A549 (cell line): ENCODE measurements at regions not wholly inside any gene's neighbourhood (a gene's known extent, or its start where the extent isn't known, plus 50 kb on each side); places are given as distances from the start of the nearest gene placed in this dataset.

Source experiments
- CTCF ChIP-seq: fragments of >200 bp; sonication (Bioruptor Twin); formaldehyde crosslinking; IDR thresholded peaks from 3 replicates; pipeline ENCODE4 v1.5.1; 2016
- FOSL2 ChIP-seq, 2 experiments: fragments of 450-650 bp in 1 of 2; fragments of >200 bp in 1 of 2; sonication (Bioruptor Twin) in 1 of 2; formaldehyde crosslinking; IDR thresholded peaks; 2 replicates each; pipeline versions ENCODE4 v1.5.0 to v1.6.1; 2016 to 2020; ENCODE audit warnings: mild to moderate bottlenecking in 1 of 2, moderate library complexity in 1 of 2
- MAX ChIP-seq: IDR thresholded peaks from 2 replicates; pipeline ENCODE4 v1.6.1; 2012
- NR3C1 ChIP-seq: fragments of >200 bp; sonication (Bioruptor Twin); formaldehyde crosslinking; IDR thresholded peaks from 3 replicates; pipeline ENCODE4 v1.6.1; 2017
- POLR2A ChIP-seq: IDR thresholded peaks from 2 replicates; pipeline ENCODE4 v1.6.1; 2012; ENCODE audit warnings: mild to moderate bottlenecking, low read length
- RAD21 ChIP-seq, 2 experiments: fragments of >200 bp in 1 of 2; sonication (Bioruptor Twin) in 1 of 2; formaldehyde crosslinking in 1 of 2; IDR thresholded peaks in 1 of 2; conservative IDR thresholded peaks in 1 of 2; 2 replicates in 1 of 2; 3 replicates in 1 of 2; pipeline ENCODE4 v1.6.1; 2012 to 2018; ENCODE audit warnings: inconsistent platforms in 1 of 2
- ZNF302 ChIP-seq: fragments of 250-450 bp; sonication (Bioruptor Pico); IDR thresholded peaks from 2 replicates; pipeline ENCODE4 v1.9.0; 2021; ENCODE audit warnings: inconsistent platforms, mild to moderate bottlenecking, moderate library complexity

- no peak for TF ChIP-seq CTCF
- no peak for TF ChIP-seq FOSL2 (IDR thresholded peaks at IDR 0.05)
- no peak for TF ChIP-seq FOSL2 (CRISPR knock-in tag; IDR thresholded peaks at IDR 0.05)
- TF ChIP-seq POLR2A, result no peak
- TF ChIP-seq NR3C1, result no peak
- TF ChIP-seq MAX, result no peak
- no peak for TF ChIP-seq RAD21 (conservative IDR thresholded peaks at IDR 0.05 in 1 of 2, IDR thresholded peaks at IDR 0.05 in 1 of 2)
- TF ChIP-seq ZNF302, result no peak
These were observed 57.1 kb upstream of the ANKRD1 start for GRCh38 chr10:90977855-90978486.
